ENCODE measurements at regions not wholly inside any gene's neighbourhood (a gene's known extent, or its start where the extent isn't known, plus 50 kb on each side); places are given as distances from the start of the nearest gene placed in this dataset.

- no peak for TF ChIP-seq CTCF (conservative IDR thresholded peaks at IDR 0.05; ENCODE audit: low read length)
- no peak for TF ChIP-seq EZH2phosphoT487 (IDR thresholded peaks at IDR 0.05; ENCODE audit: borderline replicate concordance, low read depth, low read length)
Measured at GRCh38 chr17:31650756-31651520, 208.1 kb downstream of the COPRS start.
